ENCODE measurements at regions not wholly inside any gene's neighbourhood (a gene's known extent, or its start where the extent isn't known, plus 50 kb on each side); places are given as distances from the start of the nearest gene placed in this dataset.
A peak's percentile ranks its signal among the peaks of the same experiment; 100 is the strongest.
"Not testable (repeated sequence)": the region's sequence is repeated elsewhere in the genome, so short reads cannot be mapped to it uniquely, and the experiment has no call there.

GRCh38 chr3:55297245-55297644, 189.9 kb downstream of the WNT5A start:
- no peak for DNase-seq

- no peak for DNase-seq
Observed at GRCh38 chr3:55296791-55297190, 190.3 kb downstream of the WNT5A start.

- no peak for DNase-seq
Observed at GRCh38 chr3:55296030-55296429, 191.1 kb downstream of the WNT5A start.

- DNase-seq = no peak
Observed at GRCh38 chr3:55294557-55294956, 192.5 kb downstream of the WNT5A start.

DNA sequence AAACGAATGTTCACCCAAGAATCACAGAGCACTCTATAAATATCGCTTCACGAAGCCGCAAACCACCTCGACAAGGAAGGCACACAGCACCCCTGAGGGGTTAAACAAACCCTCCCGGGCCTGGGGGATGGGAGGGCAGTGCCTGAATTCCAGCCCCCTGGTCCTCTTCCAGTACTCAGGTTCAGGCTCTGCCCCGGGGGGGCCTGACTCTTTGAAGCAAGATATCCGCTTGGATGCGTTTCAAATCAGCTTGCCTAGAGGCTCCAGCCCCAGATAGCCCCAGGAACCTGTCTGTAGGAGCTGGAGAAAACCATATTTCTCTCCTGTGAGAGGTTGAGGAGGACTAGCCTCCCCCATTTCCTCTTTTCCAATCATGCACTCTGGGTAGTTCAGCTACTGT, 194.7 kb downstream of the WNT5A start:
- no peak for DNase-seq

DNA sequence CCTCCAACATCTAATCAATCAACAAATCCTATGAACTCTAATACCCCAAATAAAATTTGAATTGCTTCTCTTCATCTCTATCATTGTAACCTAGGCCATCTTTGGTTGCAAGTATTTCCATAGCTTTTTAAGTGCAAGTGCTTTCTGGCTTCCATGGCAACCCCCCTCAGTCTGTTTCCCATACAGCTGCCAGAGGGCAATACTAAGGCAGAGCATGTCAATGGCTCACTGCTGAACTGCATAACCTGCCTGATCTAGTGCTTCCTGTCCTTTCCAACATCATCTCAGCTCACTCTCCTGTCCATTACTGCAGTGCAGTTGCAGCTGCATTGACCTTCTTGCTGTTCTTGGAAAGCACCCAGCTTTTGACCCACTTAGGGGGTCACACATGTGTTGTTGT, 198.4 kb downstream of the WNT5A start:
- DNase-seq = no peak

- DNase-seq = no peak
Observed at GRCh38 chr3:55286693-55287092, 200.4 kb downstream of the WNT5A start.

DNA sequence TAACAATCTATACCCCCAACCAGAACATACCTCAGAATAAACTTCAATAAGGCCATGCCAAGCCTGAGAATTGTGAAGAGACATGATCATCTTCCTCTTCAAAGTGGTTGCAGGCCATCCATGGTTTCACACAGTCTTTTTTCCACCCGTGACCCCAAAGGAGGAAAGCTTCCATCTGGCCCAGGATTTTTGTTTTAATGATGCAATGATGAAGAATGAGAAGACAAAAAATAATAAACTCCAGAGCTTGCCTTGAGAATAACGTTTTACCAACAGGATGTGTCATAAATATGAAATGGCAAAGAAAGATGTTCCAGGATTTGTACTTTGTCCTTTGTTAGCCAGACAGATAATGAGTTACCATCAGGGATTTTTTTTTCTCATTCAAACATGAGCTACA, 201.9 kb downstream of the WNT5A start:
- DNase-seq = no peak

- DNase-seq = no peak
Observed at GRCh38 chr3:55283441-55283925, 203.6 kb downstream of the WNT5A start.

GRCh38 chr3:55282994-55283393, 204.1 kb downstream of the WNT5A start:
- no peak for DNase-seq

GRCh38 chr3:55272031-55272645, 215.0 kb downstream of the WNT5A start:
- DNase-seq = no peak

- DNase-seq = no peak
Observed at GRCh38 chr3:55271549-55271948, 215.6 kb downstream of the WNT5A start.

- no peak for DNase-seq
Observed at GRCh38 chr3:55270976-55271375, 216.1 kb downstream of the WNT5A start.

- DNase-seq = no peak
Observed at GRCh38 chr3:55269636-55270035, 217.5 kb downstream of the WNT5A start.

DNA sequence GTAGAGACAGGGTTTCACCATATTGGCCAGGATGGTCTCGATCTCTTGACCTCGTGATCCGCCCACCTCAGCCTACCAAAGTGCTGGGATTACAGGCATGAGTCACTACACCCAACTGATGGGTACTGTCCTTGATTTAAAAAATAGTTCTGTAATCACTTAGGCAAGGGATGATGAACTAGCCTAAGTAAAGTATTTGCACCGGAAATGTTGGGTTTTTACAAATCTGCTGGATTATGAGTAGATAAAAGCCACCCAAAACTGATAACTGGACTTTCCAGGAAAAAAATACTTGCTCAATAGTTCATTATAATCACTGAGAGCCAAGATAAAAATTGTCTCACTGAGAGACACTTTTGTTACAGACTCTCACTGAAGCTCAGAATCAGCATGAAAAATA, 218.0 kb downstream of the WNT5A start:
- no peak for DNase-seq

- DNase-seq = no peak
Observed at GRCh38 chr3:55267206-55267930, 219.7 kb downstream of the WNT5A start.

DNA sequence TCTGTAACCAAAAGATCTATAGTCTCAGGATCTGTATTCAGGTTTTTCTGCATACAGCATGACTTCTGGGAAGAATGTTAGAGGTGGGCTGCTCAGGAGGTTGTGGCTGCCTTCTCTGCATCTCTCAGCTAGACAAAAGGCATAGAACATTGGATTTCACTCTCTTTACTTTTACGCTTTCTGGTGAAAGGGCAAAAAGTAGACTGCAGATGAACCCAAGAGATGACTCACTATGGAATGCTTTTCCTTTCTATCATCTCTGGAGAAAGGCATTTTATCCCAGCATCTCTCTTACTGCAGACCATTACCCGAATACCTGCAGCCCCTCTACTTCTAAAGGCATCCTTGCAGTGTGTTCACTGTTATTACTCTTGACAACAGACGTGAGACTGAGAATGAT, 222.2 kb downstream of the WNT5A start:
- no peak for DNase-seq

DNA sequence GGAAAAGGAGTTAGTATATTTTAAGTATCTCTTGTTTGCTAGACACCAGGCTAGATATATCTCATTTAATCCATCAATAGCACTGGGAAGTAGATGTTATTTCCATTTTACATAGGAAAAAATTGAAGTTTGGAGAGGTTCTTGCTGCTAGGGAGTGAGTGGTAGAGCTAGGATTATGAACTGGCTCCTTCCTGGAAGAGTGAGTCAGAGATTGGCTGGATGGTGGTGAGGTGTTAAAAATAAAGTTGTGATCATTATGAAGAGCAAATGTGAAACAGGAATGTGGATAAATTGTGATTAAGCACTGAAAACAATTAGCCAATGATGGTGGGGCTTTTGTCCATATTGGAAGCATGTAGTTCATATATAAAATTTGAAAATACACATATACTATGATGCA, 234.2 kb downstream of the WNT5A start:
- no peak for DNase-seq

DNA sequence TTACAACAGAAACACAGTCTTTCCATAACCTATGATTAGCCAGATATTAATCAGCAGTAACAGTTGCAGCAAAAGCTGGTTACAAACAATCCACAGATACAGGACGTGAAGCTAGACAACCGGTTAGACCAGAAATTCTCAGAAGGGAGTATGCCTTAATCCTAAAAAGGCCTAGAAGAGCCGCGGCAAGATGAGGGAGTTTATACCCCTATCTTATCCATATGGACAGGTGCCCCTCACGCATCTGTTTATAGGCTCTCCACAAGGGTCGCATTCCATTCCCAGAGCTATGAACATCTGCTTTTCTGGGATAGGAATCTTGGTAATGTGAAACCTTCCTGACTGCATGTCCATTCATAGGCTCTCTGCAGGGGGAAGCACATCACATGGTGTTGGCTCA, 237.9 kb downstream of the WNT5A start:
- DNase-seq = not testable (repeated sequence)

GRCh38 chr3:55247666-55248065, 239.4 kb downstream of the WNT5A start:
- DNase-seq = no peak

DNA sequence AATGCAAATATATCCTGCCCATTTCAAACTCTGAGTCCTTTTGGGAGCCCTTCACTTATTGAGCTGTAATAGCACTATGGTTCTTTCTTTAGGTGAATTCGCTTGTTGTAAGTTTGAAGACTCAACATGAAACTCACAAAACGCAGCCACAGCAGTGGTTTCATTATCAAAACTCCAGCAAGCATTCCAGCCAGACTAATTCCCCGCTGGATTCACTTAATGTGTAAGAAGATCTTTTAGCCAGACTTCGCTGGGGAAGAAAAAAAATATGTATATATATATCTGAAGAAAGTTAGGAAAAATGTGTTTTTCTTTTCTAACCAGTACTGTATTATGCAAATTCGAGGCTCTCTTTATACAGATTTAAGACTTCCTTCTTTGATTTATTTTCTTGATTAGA, 241.1 kb downstream of the WNT5A start:
- peak; percentile 30 for DNase-seq

- DNase-seq = no peak
Observed at GRCh38 chr3:55245351-55245750, 241.8 kb downstream of the WNT5A start.

DNA sequence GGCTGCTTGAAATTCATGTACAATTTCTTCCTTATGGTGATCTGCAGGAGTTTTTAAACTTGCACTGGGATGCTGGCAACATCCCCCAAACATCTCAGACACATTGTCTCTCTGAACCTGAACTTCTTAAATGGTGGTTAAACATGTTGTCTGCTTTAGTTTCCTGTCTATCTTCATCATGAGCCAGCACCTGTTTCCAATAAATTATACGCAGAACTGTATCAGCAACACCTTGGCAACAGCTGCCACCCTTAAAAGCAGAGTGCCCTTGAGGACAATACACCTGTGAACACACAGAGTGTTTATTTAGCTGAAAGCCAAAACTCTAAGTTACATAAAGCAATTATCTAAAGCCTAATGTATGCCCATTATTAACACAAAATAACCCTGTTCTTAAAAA, 242.9 kb downstream of the WNT5A start:
- DNase-seq = no peak

DNA sequence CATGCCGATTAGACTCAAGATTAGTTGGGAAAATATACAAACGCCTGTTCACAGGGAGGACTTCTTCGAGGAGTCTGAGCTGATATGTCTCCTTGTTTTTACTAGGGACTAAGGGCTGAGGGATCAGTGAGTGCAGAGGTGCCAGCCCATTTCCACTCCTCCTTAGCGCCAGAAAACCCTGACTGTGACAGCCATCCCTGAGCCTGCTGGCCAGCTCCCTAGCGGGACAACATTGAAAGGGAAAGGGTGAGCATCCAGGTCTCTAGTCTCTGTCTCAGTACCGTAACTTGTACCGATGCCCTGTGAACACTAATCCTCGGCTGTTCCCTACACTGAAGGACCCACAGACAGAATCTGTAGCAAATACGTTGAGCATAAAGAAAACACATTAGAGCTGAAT, 243.4 kb downstream of the WNT5A start:
- DNase-seq = no peak
